Activated T-helper 2 cell treated with anti-CD3 and anti-CD28 coated beads, Interferon-gamma antibody, Interleukin-2, Interleukin-4, amounts not matched to agents 10 μg/mL and 5 μg/mL and 100 μg/mL, durations not matched to agents 14 hours and 24 hours and 36 hours (primary cell): ENCODE measurements at regions not wholly inside any gene's neighbourhood (a gene's known extent, or its start where the extent isn't known, plus 50 kb on each side); places are given as distances from the start of the nearest gene placed in this dataset.
"Not testable (repeated sequence)": the region's sequence is repeated elsewhere in the genome, so short reads cannot be mapped to it uniquely, and the experiment has no call there.

Source experiments
- DNase-seq: peaks from one replicate; pipeline ENCODE4 v3.0.0; 2021; ENCODE audit warnings: low spot score
- H3K27ac Mint-ChIP-seq: one replicate; pipeline ENCODE4 v1.8.0; 2021; ENCODE audit warnings: mixed read lengths
- H3K27me3 Mint-ChIP-seq: one replicate; pipeline ENCODE4 v1.8.0; 2021; ENCODE audit warnings: low read depth, mixed read lengths
- H3K36me3 Mint-ChIP-seq: one replicate; pipeline ENCODE4 v1.8.0; 2021; ENCODE audit warnings: low read depth, mixed read lengths
- H3K4me1 Mint-ChIP-seq: one replicate; pipeline ENCODE4 v1.8.0; 2021; ENCODE audit warnings: low read depth, mixed read lengths
- H3K4me3 Mint-ChIP-seq: one replicate; pipeline ENCODE4 v1.8.0; 2021; ENCODE audit warnings: low read depth, mild to moderate bottlenecking, moderate library complexity, mixed read lengths
- H3K9me3 Mint-ChIP-seq: one replicate; pipeline ENCODE4 v1.8.0; 2021; ENCODE audit warnings: mixed read lengths
- intact Hi-C: fragments of 100-400 bp; cut with micrococcal nuclease; formaldehyde crosslinking; loops from one replicate; pipeline ENCODE4 v1.15.1; 2023

DNA sequence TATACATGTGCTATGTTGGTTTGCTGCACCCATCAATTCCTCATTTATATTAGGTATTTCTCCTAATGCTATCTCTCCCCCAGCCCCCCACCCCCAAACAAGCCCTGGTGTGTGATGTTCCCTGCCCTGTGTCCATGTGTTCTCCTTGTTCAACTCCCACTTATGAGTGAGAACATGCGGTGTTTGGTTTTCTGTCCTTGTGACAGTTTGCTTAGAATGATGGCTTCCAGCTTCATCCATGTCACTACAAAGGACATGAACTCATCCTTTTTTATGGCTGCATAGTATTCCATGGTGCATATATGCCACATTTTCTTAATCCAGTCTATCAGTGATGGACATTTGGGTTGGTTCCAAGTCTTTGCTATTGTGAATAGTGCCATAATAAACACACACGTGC is 68.4 kb upstream of the TOP3B start:
- intact Hi-C loops, H3K9me3 Mint-ChIP-seq, H3K27ac Mint-ChIP-seq, H3K4me1 Mint-ChIP-seq, H3K4me3 Mint-ChIP-seq, H3K36me3 Mint-ChIP-seq, DNase-seq: not testable (repeated sequence)
- H3K27me3 Mint-ChIP-seq, result peaks cover 49% of the 10 kb centered on the region

DNA sequence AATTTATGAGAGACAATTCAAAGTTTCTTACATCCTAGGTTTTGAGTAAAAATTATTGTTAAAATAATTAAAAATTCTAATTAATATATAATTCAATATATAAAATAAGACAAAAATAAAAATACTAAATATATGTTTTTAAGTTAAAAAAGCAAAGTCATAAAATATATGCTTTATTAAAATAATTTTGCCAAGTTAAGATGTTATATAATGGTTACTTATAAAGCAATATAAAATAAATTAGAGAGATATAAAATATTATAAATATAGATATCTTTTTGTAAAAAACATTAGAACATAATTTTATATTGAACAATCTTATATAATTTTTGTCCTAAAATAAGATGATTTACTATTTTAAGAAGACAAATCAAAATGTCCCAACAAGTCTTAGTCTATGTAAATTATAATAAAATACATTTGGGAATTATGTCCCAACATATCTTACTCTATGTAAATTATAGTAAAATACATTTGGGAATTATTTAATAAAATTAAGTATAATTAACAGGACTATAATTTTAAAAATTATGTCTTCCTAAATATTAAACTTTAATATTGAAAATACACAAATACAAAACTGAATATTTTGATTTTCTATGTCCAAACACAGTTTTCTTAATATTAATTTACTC is 67.7 kb upstream of the TOP3B start:
- peaks cover 44% of the 10 kb centered on the region for H3K27me3 Mint-ChIP-seq
- no peak overlapping the region for H3K4me3 Mint-ChIP-seq
- no peaks in the 10 kb centered on the region for H3K9me3 Mint-ChIP-seq
- intact Hi-C loops, result no loop called here
- DNase-seq, result no peak
- H3K4me1 Mint-ChIP-seq, result no peaks in the 10 kb centered on the region
- H3K36me3 Mint-ChIP-seq, result no peaks in the 10 kb centered on the region
- no peak overlapping the region for H3K27ac Mint-ChIP-seq

DNA sequence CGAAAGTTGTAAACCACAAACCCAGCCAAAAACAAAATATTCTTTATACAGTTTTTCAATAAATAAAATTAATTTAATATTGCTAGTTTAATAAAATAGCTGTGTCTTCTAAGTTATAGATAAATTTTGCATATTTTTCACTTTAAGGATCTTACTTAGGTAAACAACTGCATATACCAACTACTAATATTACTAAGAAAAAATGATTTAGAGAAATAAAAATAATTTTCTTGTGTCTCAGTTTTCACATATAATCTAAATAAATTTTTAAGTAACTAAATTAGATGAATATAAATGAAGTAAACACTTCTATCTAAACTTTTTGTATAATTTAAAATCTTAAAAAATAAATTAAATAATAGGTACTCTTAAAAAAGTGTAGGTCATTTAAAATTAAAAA is 67.1 kb upstream of the TOP3B start:
- Mint-ChIP-seq H3K4me1 (no peaks in the 10 kb centered on the region), H3K27ac (no peak overlapping the region), H3K4me3 (no peak overlapping the region), H3K9me3 (no peaks in the 10 kb centered on the region), H3K27me3 (peaks cover 40% of the 10 kb centered on the region), H3K36me3 (no peaks in the 10 kb centered on the region)
- no peak for DNase-seq
- intact Hi-C loops, result no loop called here

DNA sequence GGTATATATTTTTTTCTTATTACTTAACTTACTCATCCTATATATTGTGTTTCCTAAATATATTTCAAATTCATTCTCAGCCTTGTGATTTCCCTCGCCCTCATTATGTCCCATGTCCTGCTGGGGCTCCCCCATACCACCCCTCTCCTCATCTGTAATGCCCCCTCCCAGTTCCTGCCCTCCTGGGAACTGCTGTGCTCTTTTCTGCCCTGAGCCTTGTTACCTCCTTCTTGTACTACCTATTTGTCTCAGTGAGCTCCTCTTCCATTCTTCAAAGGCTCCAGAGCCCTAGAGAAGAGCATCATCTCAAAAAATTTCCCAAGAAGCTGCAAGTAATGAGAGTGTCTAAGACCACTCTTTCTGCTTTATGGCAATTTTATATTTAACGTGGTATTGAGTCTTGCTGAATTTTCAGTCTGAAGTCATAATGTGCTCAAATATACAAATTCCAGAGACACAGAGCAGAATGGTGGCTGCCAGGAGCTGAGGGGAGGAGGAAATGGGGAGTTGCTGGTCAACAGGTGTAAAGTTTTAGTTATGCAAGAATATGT is 66.5 kb upstream of the TOP3B start:
- intact Hi-C loops, result no loop called here
- Mint-ChIP-seq H3K36me3 (no peaks in the 10 kb centered on the region), H3K9me3 (no peaks in the 10 kb centered on the region), H3K27me3 (peaks cover 34% of the 10 kb centered on the region), H3K27ac (no peak overlapping the region), H3K4me3 (no peak overlapping the region), H3K4me1 (no peaks in the 10 kb centered on the region)
- no peak for DNase-seq

DNA sequence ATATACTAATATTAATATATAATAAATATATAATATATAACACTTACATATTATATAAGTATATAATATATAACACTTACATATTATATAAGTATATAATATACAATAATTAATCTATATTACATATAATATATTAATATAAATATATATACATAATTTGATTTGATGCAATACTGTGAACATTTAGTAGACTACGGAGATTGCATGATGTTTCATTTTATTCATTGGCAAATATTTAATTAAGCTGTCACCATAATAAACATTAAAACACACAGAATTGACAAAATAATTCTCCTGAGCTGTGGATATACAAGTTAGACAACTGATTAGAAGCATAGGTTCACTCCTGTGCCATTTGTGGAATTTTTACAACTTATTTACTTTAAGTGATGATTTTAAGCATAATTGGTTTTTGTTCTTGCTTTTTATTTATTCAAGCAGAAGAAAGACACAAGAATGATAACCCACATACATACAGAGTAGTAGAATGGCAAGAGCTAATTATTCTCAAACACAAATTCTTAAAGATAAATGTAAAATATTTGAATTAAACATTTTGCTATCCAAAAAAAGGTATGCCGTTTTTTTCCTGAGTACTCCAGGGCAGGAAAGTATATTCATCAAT is 65.8 kb upstream of the TOP3B start:
- Mint-ChIP-seq H3K9me3 (no peaks in the 10 kb centered on the region), H3K36me3 (no peaks in the 10 kb centered on the region), H3K4me3 (no peak overlapping the region), H3K4me1 (no peaks in the 10 kb centered on the region), H3K27ac (no peak overlapping the region), H3K27me3 (peaks cover 31% of the 10 kb centered on the region)
- no peak for DNase-seq
- intact Hi-C loops, result no loop called here

DNA sequence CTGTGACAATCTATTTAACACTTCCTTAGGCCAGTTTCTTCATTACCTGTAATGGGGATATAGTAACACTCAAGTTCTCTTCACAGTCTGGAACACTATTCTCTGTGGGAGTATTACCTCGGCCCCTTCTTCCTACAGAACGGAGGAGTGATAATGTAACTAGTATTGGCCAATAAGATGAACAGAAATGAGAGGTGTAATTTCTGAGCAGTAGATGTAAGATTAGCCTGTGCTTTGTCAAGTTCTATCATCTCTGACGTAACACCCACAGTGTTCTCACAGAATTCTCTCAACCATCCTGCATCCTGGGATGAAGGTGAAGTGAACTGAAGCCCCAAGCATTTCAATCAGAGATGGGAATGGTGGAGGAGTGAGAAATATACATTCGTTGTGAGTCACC is 65.2 kb upstream of the TOP3B start:
- H3K36me3 Mint-ChIP-seq, result no peaks in the 10 kb centered on the region
- no peak overlapping the region for H3K4me3 Mint-ChIP-seq
- intact Hi-C loops, result no loop called here
- no peak overlapping the region for H3K27ac Mint-ChIP-seq
- no peaks in the 10 kb centered on the region for H3K9me3 Mint-ChIP-seq
- no peak for DNase-seq
- H3K27me3 Mint-ChIP-seq, result peaks cover 26% of the 10 kb centered on the region
- H3K4me1 Mint-ChIP-seq, result no peaks in the 10 kb centered on the region

DNA sequence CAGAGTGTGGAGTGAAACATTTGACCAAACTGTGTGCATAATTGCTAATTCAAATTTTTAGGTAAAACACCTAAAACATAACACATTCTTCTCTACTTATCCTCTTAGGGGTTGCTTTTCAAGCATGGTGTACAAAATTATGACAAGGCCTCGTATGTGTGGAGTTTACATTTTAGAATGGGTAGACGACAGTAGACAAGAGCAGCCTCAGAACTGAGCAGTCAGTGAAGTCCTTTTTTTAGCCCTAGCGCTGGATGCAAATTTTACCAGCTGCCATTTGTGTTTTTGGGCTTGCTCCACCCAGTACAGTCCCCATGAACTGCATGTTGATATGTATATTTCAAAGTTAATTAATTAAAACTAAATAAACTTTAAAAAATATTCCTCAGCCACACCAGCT is 64.7 kb upstream of the TOP3B start:
- intact Hi-C loops, result no loop called here
- H3K27ac Mint-ChIP-seq, result no peak overlapping the region
- no peaks in the 10 kb centered on the region for H3K36me3 Mint-ChIP-seq
- peaks cover 22% of the 10 kb centered on the region for H3K27me3 Mint-ChIP-seq
- no peak for DNase-seq
- H3K4me3 Mint-ChIP-seq, result no peak overlapping the region
- no peaks in the 10 kb centered on the region for H3K9me3 Mint-ChIP-seq
- H3K4me1 Mint-ChIP-seq, result no peaks in the 10 kb centered on the region

DNA sequence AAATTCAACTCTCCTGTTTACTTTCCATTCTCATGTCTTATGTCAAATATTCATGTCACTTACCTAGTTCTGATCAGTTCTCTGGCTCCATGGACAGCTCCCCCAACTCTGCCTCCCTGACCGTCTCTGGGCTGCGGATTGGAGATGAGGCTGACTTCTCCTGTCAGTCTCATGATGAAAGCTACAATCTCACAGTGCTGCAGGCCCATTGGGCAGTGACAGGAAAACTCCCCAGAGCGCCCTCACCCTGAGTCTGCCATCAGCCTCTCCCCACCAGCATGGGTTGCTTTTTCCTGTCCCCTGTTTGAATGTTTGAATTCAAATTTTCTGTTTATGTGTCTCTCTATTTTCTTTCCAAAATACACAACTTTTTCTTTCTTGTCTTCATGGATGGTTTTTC is 63.8 kb upstream of the TOP3B start:
- Mint-ChIP-seq H3K4me1 (peaks cover 5% of the 10 kb centered on the region), H3K27me3 (peaks cover 26% of the 10 kb centered on the region), H3K4me3 (no peak overlapping the region), H3K27ac (no peak overlapping the region), H3K36me3 (no peaks in the 10 kb centered on the region), H3K9me3 (no peaks in the 10 kb centered on the region)
- intact Hi-C loops, result no loop called here
- DNase-seq, result no peak

DNA sequence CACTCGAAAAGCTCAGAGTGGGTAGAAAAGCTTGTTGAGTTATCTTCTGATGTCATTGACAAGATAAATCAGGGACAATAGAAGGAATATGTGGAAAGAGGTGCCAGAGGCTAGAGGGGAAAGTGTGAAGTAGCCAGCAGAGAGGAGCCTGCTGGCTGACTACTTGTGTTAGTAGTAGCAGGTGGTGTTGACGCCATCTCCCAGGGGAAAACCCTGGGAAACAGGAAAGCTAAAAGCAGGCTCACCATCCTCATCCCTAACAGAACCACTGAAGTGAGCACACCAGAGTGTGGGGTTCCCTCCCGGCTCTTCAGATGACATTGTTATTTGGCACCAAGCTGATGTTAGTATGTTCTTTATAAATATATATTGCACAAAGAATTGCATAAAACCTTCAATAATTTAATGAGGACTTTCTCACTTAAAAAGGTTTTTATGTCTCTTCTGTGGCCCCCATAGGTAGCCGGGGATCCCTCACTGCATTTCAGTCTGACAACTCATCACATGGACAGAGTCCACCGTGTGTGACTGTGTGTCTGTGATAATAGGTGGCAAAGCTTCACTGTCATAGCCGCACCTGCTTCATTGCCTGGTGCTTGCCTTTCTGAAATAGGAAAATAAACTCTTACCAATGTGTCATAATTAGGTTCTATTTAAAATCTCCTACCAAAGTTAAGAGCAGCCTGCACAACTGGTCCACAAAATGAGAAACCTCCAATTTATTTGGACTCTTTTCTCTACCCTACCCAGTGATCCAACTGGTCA is 63.2 kb upstream of the TOP3B start:
- peaks cover 23% of the 10 kb centered on the region for H3K27me3 Mint-ChIP-seq
- DNase-seq, result no peak
- intact Hi-C loops, result no loop called here
- H3K4me1 Mint-ChIP-seq, result peaks cover 5% of the 10 kb centered on the region
- no peaks in the 10 kb centered on the region for H3K9me3 Mint-ChIP-seq
- no peak overlapping the region for H3K27ac Mint-ChIP-seq
- no peak overlapping the region for H3K4me3 Mint-ChIP-seq
- no peaks in the 10 kb centered on the region for H3K36me3 Mint-ChIP-seq

DNA sequence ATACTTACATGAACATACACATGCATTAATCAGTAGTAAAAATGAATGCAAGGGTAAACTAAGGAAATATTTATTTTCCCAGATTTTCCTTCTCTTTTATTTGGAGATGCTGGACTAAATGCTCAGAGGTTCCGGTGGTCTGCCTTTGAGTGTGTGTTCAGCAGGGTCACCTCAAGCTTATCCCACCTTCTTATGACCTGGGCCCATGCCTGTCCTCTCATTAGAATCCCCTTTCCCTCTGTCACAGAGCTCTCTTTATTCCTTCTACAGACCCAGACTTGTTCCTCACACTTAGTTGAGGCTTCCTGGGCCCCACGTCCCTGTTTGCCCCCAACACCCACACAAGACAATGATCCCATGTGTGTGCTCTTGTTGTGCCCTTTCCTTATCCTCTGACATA is 61.6 kb upstream of the TOP3B start:
- Mint-ChIP-seq H3K27ac (no peak overlapping the region), H3K4me1 (peaks cover 5% of the 10 kb centered on the region), H3K4me3 (no peak overlapping the region), H3K36me3 (no peaks in the 10 kb centered on the region), H3K9me3 (no peaks in the 10 kb centered on the region), H3K27me3 (peaks cover 26% of the 10 kb centered on the region)
- DNase-seq, result no peak
- intact Hi-C loops, result no loop called here

DNA sequence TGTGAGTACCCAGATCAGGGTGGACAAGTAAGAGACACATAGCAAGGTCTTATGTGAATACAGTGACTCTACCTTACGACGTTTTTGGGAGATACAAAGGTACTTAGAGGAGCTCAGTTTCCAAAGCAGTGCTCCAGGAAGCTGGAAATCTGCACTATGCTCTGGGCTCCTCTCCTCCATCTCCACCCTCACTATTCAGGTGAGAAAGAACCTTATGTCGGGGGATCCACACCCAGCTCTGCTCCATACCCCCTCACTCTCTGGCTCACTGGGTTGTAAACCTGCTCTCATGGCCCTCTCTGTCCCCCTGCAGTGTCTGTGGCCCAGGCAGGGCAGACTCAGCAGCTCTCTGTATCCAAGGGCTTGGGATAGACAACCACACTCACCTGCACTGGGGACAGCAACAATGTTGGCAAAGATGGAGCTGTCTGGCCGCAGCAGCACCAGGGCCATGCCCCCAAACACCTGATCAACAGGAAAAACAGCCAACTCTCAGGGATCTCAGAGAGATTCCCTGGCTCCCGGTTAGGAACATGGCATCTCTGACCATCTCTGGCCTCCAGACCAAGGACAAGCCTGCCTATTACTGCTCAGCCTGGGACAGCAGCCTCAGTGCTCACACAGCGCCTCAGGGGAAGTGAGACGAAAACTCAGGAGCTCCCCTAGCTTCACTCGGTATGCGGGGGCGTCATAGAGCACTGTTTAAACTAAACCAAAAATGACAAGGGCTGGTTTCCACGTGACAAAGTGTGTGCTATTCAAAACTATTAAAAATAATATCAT is 60.9 kb upstream of the TOP3B start:
- Mint-ChIP-seq H3K27ac (no peak overlapping the region), H3K9me3 (no peaks in the 10 kb centered on the region), H3K27me3 (peaks cover 22% of the 10 kb centered on the region), H3K36me3 (no peaks in the 10 kb centered on the region), H3K4me1 (peaks cover 5% of the 10 kb centered on the region), H3K4me3 (no peak overlapping the region)
- DNase-seq, result no peak
- intact Hi-C loops, result no loop called here

DNA sequence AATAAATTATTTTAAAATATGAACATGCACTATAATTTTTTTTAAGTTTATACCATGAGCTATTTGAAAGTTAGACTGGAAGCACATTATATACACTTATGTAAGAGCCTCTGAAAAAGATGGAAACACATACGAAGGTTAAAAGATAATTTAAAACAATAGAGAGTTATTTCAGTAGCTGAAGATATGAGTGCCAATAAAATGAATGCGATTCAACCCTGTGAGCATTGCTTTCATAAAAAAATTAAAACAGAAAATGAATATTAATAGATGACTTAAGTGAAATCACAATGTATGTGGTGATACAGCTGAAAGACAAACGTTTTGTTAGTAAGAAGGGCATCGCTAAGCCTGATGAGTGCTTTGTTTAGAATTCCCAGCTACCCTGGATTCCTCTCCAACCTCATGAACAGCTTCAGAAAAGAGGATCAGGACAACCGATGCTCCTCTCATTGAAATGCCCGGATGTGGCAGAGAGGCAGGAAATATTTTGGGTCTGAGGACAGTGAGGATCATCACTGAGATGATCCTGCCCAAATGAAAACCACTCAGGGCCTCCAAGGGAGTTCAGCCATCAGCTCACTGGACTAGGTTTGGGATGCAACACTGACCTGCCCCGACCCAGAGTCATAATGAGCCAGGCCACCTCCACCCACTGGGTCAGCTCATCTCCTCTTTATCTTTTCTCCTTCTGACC is 60.2 kb upstream of the TOP3B start:
- Mint-ChIP-seq H3K27me3 (peaks cover 19% of the 10 kb centered on the region), H3K4me1 (peaks cover 5% of the 10 kb centered on the region), H3K4me3 (no peak overlapping the region), H3K36me3 (no peaks in the 10 kb centered on the region), H3K9me3 (no peaks in the 10 kb centered on the region), H3K27ac (no peak overlapping the region)
- intact Hi-C loops, result no loop called here
- DNase-seq, result no peak
